Left ventricle myocardium inferior (tissue), 1 donor: ENCODE measurements at regions not wholly inside any gene's neighbourhood (a gene's known extent, or its start where the extent isn't known, plus 50 kb on each side); places are given as distances from the start of the nearest gene placed in this dataset.
A peak's percentile ranks its signal among the peaks of the same experiment; 100 is the strongest.
"Not testable (repeated sequence)": the region's sequence is repeated elsewhere in the genome, so short reads cannot be mapped to it uniquely, and the experiment has no call there.

ENCODE experiments used
- DNase-seq: peaks from one replicate; pipeline ENCODE4 v3.0.0-alpha.2; 2020
- H3K27ac ChIP-seq: fragments of 200-600 bp; replicated peaks from 2 replicates; pipeline ENCODE4 v1.8.0; 2021
- H3K27me3 ChIP-seq: fragments of 200-600 bp; 2 replicates; pipeline ENCODE4 v1.8.0; 2021; ENCODE audit warnings: low read depth
- H3K36me3 ChIP-seq: fragments of 200-600 bp; 2 replicates; pipeline ENCODE4 v1.8.0; 2021
- H3K4me1 ChIP-seq: fragments of 200-600 bp; 2 replicates; pipeline ENCODE4 v1.8.0; 2021
- H3K4me3 ChIP-seq: fragments of 200-600 bp; 2 replicates; pipeline ENCODE4 v1.8.0; 2021; ENCODE audit warnings: mild to moderate bottlenecking, moderate library complexity
- H3K9me3 ChIP-seq: fragments of 200-600 bp; replicated peaks from 2 replicates; pipeline ENCODE4 v1.8.0; 2021
- intact Hi-C: fragments of 100-400 bp; cut with micrococcal nuclease; formaldehyde crosslinking; loops from one replicate; pipeline ENCODE4 v1.11.0; 2022
- TF ChIP-seq, protein P1 (sequence below): fragments of 200-600 bp; IDR thresholded peaks from 2 replicates; pipeline ENCODE4 v1.8.0; 2021; ENCODE audit warnings: antibody characterized with exemption, mild to moderate bottlenecking, borderline replicate concordance
- donor health status: DM: no; HTN: yes; CAD: no; lungs with severe emphysema.

DNA sequence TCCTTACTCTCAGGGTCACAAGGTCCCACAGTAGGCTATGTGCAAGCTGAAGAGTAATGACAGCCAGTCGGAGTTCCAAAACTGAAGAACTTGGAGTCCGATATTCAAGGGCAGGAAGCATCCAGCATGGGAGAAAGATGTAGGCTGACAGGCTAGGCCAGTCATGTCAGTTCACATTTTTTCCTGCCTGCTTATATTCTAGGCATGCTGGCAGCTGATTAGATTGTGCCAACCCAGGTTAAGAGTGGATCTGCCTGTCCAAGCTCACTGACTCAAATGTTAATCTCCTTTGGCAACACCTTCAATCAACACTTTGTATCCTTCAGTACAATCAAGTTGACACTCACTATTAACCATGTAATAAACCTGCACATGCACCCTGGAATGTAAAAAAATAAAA, 960.9 kb upstream of the HS3ST1 start:
- no peak overlapping the region for H3K4me3 ChIP-seq
- peak overlapping the region; percentile 22 for H3K27ac ChIP-seq
- intact Hi-C loops = no loop called here

DNA sequence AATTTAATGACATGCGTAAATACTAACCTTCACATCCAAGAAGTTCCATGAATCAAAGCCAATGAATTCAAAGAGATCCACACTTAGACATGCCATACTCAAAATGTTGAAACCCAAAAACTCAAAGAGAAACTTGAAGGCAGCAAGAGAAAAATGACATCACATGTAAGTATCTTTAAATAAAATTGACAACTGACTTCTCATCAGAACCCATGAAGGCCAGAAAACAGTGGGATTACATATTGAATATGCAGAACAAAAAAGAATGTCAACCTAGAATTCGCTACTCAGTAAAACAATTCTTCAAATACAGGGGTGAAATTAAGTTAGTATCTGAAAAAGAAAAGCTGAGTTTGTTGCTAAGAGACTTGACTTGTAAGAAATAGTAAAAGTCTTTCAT, 953.9 kb upstream of the HS3ST1 start:
- TF ChIP-seq, protein P1, sequence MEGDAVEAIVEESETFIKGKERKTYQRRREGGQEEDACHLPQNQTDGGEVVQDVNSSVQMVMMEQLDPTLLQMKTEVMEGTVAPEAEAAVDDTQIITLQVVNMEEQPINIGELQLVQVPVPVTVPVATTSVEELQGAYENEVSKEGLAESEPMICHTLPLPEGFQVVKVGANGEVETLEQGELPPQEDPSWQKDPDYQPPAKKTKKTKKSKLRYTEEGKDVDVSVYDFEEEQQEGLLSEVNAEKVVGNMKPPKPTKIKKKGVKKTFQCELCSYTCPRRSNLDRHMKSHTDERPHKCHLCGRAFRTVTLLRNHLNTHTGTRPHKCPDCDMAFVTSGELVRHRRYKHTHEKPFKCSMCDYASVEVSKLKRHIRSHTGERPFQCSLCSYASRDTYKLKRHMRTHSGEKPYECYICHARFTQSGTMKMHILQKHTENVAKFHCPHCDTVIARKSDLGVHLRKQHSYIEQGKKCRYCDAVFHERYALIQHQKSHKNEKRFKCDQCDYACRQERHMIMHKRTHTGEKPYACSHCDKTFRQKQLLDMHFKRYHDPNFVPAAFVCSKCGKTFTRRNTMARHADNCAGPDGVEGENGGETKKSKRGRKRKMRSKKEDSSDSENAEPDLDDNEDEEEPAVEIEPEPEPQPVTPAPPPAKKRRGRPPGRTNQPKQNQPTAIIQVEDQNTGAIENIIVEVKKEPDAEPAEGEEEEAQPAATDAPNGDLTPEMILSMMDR = no peak
- Histone ChIP-seq H3K4me1 (no peaks in the 10 kb centered on the region), H3K36me3 (no peaks in the 10 kb centered on the region), H3K4me3 (no peak overlapping the region), H3K27me3 (no peaks in the 10 kb centered on the region), H3K9me3 (peaks cover 16% of the 10 kb centered on the region), H3K27ac (no peak overlapping the region)
- no peak for DNase-seq
- intact Hi-C loops = no loop called here

More for the DNA sequence above, 960.9 kb upstream of the HS3ST1 start:
- H3K36me3 ChIP-seq = no peaks in the 10 kb centered on the region
- DNase-seq = no peak
- H3K9me3 ChIP-seq = no peaks in the 10 kb centered on the region
- TF ChIP-seq, protein P1 = no peak
- H3K4me1 ChIP-seq = peaks cover 6% of the 10 kb centered on the region
- no peaks in the 10 kb centered on the region for H3K27me3 ChIP-seq

DNA sequence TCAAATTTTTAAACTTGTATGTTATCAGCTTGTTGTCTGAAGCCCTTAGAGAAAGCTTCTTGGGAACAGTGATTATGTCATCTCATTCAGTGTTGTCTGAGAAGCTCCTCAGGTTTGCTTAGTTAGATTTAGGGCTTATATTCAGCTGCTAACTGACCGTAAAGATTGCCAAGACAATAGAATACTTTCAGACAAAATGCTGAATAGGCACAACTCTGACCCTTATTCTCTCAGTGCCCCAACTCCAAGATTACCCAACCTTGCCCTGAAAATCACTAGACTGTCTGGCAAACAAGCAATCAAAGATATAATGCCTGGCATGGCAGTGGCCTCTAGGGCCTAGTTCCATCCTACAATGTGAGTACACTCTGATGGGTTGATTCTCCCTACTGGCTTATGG, 950.5 kb upstream of the HS3ST1 start:
- H3K4me3 ChIP-seq = no peak overlapping the region
- no peaks in the 10 kb centered on the region for H3K36me3 ChIP-seq
- H3K27me3 ChIP-seq = no peaks in the 10 kb centered on the region
- H3K9me3 ChIP-seq = peaks cover 16% of the 10 kb centered on the region
- no peaks in the 10 kb centered on the region for H3K4me1 ChIP-seq
- TF ChIP-seq, protein P1 = no peak
- intact Hi-C loops = no loop called here
- H3K27ac ChIP-seq = no peak overlapping the region
- no peak for DNase-seq

DNA sequence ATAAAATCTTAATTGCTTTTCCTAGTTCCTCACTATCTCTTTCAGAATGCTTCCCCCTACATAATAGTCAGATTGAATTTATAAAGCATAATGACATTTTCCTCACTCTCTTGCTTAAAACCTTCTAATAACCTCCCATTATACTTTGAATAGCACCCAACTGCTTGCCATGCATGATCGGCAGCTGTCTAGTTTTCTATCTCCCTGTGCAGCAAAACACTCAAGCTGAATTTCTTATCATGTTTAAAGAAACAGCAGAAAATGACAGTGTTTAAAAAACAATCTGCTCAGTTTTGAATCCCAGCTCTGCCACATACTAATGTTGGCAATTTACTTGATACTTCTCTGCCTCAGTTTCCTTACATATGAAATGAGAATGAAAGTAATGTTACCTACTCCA, 947.1 kb upstream of the HS3ST1 start:
- Histone ChIP-seq H3K27ac (no peak overlapping the region), H3K4me1 (no peaks in the 10 kb centered on the region), H3K4me3 (no peak overlapping the region), H3K9me3 (no peaks in the 10 kb centered on the region), H3K36me3 (no peaks in the 10 kb centered on the region), H3K27me3 (no peaks in the 10 kb centered on the region)
- TF ChIP-seq, protein P1 = no peak
- intact Hi-C loops = no loop called here
- no peak for DNase-seq

DNA sequence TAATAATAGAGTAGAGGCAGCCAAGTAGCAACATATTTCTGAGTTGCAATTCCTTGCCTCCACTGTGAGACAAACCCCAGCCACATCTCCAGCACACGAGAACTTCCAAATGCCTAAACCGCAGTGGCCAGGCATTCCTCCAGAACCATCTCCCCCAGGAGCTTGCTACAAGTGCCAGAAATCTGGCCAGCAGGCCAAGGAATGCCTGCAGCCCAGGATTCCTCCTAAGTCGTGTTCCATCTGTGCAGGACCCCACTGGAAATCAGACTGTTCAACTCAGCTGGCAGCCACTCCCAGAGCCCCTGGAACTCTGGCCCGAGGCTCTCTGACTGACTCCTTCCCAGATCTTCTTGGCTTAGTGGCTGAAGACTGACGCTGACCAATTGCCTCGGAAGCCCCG, 937.2 kb upstream of the HS3ST1 start:
- H3K9me3 ChIP-seq, intact Hi-C loops, DNase-seq: not testable (repeated sequence)

DNA sequence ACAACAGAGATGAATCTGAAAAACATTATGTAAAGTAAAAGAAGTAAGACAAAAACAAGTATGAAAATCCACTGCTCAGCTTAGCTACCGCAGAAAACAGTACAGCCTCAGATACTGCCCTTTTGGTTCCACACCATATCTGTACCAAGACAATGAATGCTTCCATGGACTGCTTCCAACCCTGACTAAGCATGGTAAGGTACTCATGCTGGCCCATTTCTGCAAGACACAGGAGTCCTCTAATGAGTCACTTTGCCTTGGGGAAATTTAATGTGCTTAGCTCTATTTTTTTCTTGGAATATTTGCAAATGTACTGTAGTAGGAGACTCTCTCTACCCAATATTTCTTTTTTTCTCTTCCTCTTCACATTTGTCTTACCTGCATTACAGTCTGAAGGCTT, 931.7 kb upstream of the HS3ST1 start:
- Histone ChIP-seq H3K36me3 (no peaks in the 10 kb centered on the region), H3K9me3 (no peaks in the 10 kb centered on the region), H3K4me1 (no peaks in the 10 kb centered on the region), H3K27ac (no peak overlapping the region), H3K4me3 (no peak overlapping the region), H3K27me3 (no peaks in the 10 kb centered on the region)
- intact Hi-C loops = no loop called here
- TF ChIP-seq, protein P1 = no peak
- no peak for DNase-seq

More for the DNA sequence above, 937.2 kb upstream of the HS3ST1 start:
- H3K4me3 ChIP-seq, H3K36me3 ChIP-seq, H3K27me3 ChIP-seq, H3K27ac ChIP-seq, H3K4me1 ChIP-seq: not testable (repeated sequence)
